GM12865 (cell line): ENCODE measurements at regions not wholly inside any gene's neighbourhood (a gene's known extent, or its start where the extent isn't known, plus 50 kb on each side); places are given as distances from the start of the nearest gene placed in this dataset.

Experiments used
- DNase-seq: peaks from one replicate; pipeline ENCODE4 v3.0.0; 2010; ENCODE audit warnings: low read depth
- H3K4me3 ChIP-seq: 2 replicates; pipeline ENCODE4 v1.5.1; 2011; ENCODE audit warnings: mild to moderate bottlenecking, low read depth, low read length, control low read depth
- TF ChIP-seq, protein P1 (sequence below): IDR thresholded peaks from 2 replicates; pipeline ENCODE4 v1.5.1; 2011; ENCODE audit warnings: low read length, control low read depth, low read depth, inconsistent platforms; ENCODE audit not compliant: insufficient read depth; ENCODE audit errors: missing control alignments

GRCh38 chr3:140761076-140761639 lies 83.3 kb downstream of the TRIM42 start:
- H3K4me3 ChIP-seq = no peak overlapping the region
- no peak for DNase-seq
- TF ChIP-seq, protein P1, sequence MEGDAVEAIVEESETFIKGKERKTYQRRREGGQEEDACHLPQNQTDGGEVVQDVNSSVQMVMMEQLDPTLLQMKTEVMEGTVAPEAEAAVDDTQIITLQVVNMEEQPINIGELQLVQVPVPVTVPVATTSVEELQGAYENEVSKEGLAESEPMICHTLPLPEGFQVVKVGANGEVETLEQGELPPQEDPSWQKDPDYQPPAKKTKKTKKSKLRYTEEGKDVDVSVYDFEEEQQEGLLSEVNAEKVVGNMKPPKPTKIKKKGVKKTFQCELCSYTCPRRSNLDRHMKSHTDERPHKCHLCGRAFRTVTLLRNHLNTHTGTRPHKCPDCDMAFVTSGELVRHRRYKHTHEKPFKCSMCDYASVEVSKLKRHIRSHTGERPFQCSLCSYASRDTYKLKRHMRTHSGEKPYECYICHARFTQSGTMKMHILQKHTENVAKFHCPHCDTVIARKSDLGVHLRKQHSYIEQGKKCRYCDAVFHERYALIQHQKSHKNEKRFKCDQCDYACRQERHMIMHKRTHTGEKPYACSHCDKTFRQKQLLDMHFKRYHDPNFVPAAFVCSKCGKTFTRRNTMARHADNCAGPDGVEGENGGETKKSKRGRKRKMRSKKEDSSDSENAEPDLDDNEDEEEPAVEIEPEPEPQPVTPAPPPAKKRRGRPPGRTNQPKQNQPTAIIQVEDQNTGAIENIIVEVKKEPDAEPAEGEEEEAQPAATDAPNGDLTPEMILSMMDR = no peak

DNA sequence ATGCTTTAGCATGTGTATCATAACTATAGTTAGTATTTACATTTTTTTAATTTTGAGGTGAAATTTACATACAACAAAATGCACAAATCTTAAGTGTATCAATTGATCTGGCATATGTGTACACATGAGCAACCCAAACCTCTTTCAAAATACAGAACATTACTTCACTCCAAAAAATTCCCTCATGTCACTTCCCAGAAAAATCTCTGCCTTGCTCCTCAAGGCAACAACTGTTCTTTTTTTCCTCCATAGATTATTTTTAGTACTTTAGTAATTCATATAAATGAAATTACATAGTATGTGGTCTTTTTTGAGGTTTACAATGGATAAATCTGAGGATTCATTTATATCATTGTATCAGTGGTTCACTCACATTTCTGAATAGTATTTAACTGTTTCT lies 84.9 kb downstream of the TRIM42 start:
- TF ChIP-seq, protein P1 = no peak

DNA sequence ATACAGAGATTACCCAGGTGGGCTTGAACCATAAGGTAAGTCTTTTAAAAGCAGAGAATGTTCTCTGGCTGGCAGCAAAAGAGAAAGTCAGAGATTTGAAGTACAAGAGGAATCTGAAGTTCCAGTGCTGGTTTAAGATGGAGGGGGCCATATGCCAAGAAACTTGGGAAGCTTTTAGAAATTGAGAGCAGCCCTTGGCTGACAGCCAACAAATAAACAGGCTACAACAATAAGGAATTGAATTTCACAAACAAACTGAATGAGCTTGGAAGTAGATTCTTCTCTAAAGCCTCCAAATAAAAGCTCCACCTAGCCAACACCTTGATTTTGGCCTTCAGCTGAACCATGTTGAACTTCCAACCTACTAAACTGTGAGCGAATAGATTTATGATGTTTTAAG lies 85.7 kb downstream of the TRIM42 start:
- TF ChIP-seq, protein P1 = no peak
- DNase-seq = no peak

More for the DNA sequence above, 84.9 kb downstream of the TRIM42 start:
- DNase-seq = no peak
- no peak overlapping the region for H3K4me3 ChIP-seq

GRCh38 chr3:140765246-140765645 lies 87.4 kb downstream of the TRIM42 start:
- DNase-seq = peak; percentile 66
- TF ChIP-seq, protein P1 = no peak
- H3K4me3 ChIP-seq = no peak overlapping the region

More for the DNA sequence above, 85.7 kb downstream of the TRIM42 start:
- H3K4me3 ChIP-seq = no peak overlapping the region

- DNase-seq = peak; percentile 61
- H3K4me3 ChIP-seq = no peak overlapping the region
- TF ChIP-seq, protein P1 = no peak
Measured at GRCh38 chr3:140766465-140766864, 88.6 kb downstream of the TRIM42 start.

DNA sequence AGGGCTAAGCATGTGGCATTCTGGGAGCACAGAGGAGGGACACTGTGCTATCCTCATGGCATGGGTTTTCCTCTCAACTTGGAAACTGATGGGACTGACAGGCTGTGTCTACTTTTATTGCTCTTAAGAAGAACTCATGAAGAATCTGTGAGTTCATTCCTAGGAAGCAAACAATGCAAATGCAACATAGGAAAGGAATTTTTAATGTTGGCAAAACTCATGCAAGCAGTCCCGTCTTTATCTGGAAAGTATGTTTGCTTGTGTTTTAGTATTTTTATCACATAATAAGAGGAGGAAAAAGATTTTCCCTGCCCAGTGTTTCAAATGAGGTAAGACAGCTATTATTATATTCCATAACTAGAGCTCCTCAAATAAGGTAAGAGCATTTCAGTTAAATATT lies 89.7 kb downstream of the TRIM42 start:
- no peak overlapping the region for H3K4me3 ChIP-seq
- no peak for DNase-seq
- TF ChIP-seq, protein P1 = no peak

DNA sequence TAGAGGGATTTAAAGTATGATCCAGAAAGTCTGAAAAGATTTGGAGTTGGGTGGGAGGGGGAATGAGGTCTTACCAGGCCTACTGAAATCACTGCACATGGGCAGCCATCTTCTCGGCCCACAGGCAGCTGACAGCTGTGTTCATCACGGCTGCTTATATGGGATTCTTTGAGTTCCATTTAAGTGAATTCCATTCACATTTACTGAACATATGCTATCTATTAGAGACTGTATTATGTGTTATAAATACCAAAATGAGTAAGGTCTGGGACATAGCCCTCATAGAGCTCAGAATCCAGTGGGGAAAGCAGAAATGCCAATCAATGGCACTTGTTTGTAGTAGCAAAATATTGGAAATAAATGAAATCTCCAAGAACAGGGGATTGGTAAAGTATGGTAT lies 91.1 kb downstream of the TRIM42 start:
- TF ChIP-seq, protein P1 = no peak
- no peak for DNase-seq
- no peak overlapping the region for H3K4me3 ChIP-seq
